H1 (cell line): ENCODE measurements at regions not wholly inside any gene's neighbourhood (a gene's known extent, or its start where the extent isn't known, plus 50 kb on each side); places are given as distances from the start of the nearest gene placed in this dataset.

Experiments
- CTCF ChIA-PET: fragments of 300-600 bp; sonication (Branson Sonifier 250); formaldehyde crosslinking; loops from one replicate; lab custom pipeline; 2021; ENCODE audit not compliant: partially characterized antibody; lab: Charles Lee
- POLR2A ChIA-PET: fragments of 300-600 bp; sonication (Branson Sonifier 250); formaldehyde crosslinking; loops from one replicate; lab custom pipeline; 2021; ENCODE audit warnings: inconsistent platforms; ENCODE audit not compliant: partially characterized antibody; lab: Charles Lee
- DNase-seq, 2 experiments: peaks; one replicate each; pipeline versions ENCODE4 v3.0.0 to v3.0.0-alpha.2; 2010 to 2022; ENCODE audit warnings: low spot score in 2 of 2, low read depth in 1 of 2, mixed read lengths in 1 of 2
- FAIRE-seq: peaks from 2 replicates; lab custom pipeline; 2011; peaks lifted over from hg19 to GRCh38; lab: Jason Lieb, UNC
- H2AFZ ChIP-seq: 2 replicates; pipeline ENCODE4 v1.8.1; 2012; ENCODE audit warnings: low read length, inconsistent platforms
- H2AK5ac ChIP-seq: 2 replicates; pipeline ENCODE4 v1.6.1; 2013; ENCODE audit warnings: low read depth, low read length
- H2BK120ac ChIP-seq: replicated peaks from 2 replicates; pipeline ENCODE3; 2013; ENCODE audit warnings: low read depth, low read length, inconsistent platforms
- H2BK12ac ChIP-seq: 2 replicates; pipeline ENCODE4 v1.6.1; 2013; ENCODE audit warnings: low read depth, low read length
- H2BK15ac ChIP-seq: 2 replicates; pipeline ENCODE4 v1.6.1; 2013; ENCODE audit warnings: low read length
- H2BK20ac ChIP-seq: 2 replicates; pipeline ENCODE4 v1.6.1; 2013; ENCODE audit warnings: low read length
- H2BK5ac ChIP-seq: 2 replicates; pipeline ENCODE4 v1.6.1; 2013; ENCODE audit warnings: low read depth, low read length
- H3K14ac ChIP-seq: 2 replicates; pipeline ENCODE4 v1.6.1; 2013; ENCODE audit warnings: inconsistent platforms; ENCODE audit not compliant: insufficient read length
- H3K18ac ChIP-seq: 2 replicates; pipeline ENCODE4 v1.6.1; 2013; ENCODE audit warnings: low read length; ENCODE audit errors: extremely low read depth
- H3K23ac ChIP-seq: 2 replicates; pipeline ENCODE4 v1.6.1; 2013; ENCODE audit warnings: inconsistent platforms; ENCODE audit not compliant: insufficient read length
- H3K23me2 ChIP-seq: 2 replicates; pipeline ENCODE4 v1.6.1; 2013; ENCODE audit warnings: low read depth, low read length
- H3K27ac ChIP-seq: 2 replicates; pipeline ENCODE4 v1.6.1; 2011; ENCODE audit warnings: low read depth, low read length, inconsistent platforms
- H3K27me3 ChIP-seq, 4 experiments: replicated peaks in 1 of 4; 1 replicate in 1 of 4; 2 replicates in 3 of 4; pipeline versions ENCODE4 v1.6.1 to v1.8.1; 2011 to 2013; ENCODE audit warnings: low read length in 3 of 4, mild to moderate bottlenecking in 3 of 4, inconsistent platforms in 2 of 4, mixed read lengths in 2 of 4, moderate library complexity in 1 of 4; ENCODE audit not compliant: control insufficient read depth in 3 of 4, insufficient read depth in 3 of 4; ENCODE audit errors: extremely low read depth in 1 of 4
- H3K36me3 ChIP-seq, 4 experiments: 2 replicates each; pipeline versions ENCODE4 v1.6.1 to v1.8.1; 2011 to 2013; ENCODE audit warnings: mild to moderate bottlenecking in 4 of 4, low read length in 3 of 4, moderate library complexity in 2 of 4, control low read depth in 1 of 4, inconsistent platforms in 1 of 4; ENCODE audit not compliant: insufficient read depth in 4 of 4, control insufficient read depth in 2 of 4
- H3K4ac ChIP-seq: replicated peaks from 2 replicates; pipeline ENCODE3; 2013; ENCODE audit warnings: low read length, low read depth, mixed read lengths, inconsistent platforms; ENCODE audit not compliant: insufficient read length
- H3K4me1 ChIP-seq, 4 experiments: replicated peaks in 1 of 4; 1 replicate in 1 of 4; 2 replicates in 3 of 4; pipeline versions ENCODE4 v1.6.1 to v1.8.1; 2011 to 2013; ENCODE audit warnings: low read length in 3 of 4, inconsistent platforms in 2 of 4, mixed read lengths in 1 of 4; ENCODE audit not compliant: insufficient read depth in 4 of 4, control insufficient read depth in 3 of 4
- H3K4me2 ChIP-seq, 2 experiments: 2 replicates each; pipeline versions ENCODE4 v1.6.1 to v1.8.1; 2011 to 2013; ENCODE audit warnings: low read depth in 2 of 2, low read length in 2 of 2, control low read depth in 1 of 2, inconsistent platforms in 1 of 2, mild to moderate bottlenecking in 1 of 2; ENCODE audit not compliant: insufficient read depth in 1 of 2
- H3K4me3 ChIP-seq, 4 experiments: fragments of 200-600, 300-600 bp in 1 of 4; sonication (generic), shearing (Covaris generic), sonication (Bioruptor Twin) in 1 of 4; 2 replicates each; pipeline versions ENCODE4 v1.5.1 to v1.8.1; 2011 to 2016; ENCODE audit warnings: low read length in 4 of 4, low read depth in 3 of 4, control low read depth in 2 of 4, inconsistent platforms in 2 of 4, mild to moderate bottlenecking in 2 of 4, mixed read lengths in 1 of 4, moderate library complexity in 1 of 4; ENCODE audit not compliant: insufficient read depth in 2 of 4; ENCODE audit errors: extremely low read depth in 1 of 4
- H3K56ac ChIP-seq: replicated peaks from 2 replicates; pipeline ENCODE3; 2013; ENCODE audit warnings: low read depth, mild to moderate bottlenecking, mixed read lengths, low read length, inconsistent platforms; ENCODE audit not compliant: insufficient read length
- H3K79me1 ChIP-seq: 2 replicates; pipeline ENCODE4 v1.6.1; 2013; ENCODE audit warnings: low read depth, low read length, control low read depth
- H3K79me2 ChIP-seq, 2 experiments: 2 replicates each; pipeline versions ENCODE4 v1.6.1 to v1.8.1; 2012 to 2013; ENCODE audit warnings: low read length in 2 of 2, mild to moderate bottlenecking in 2 of 2, inconsistent platforms in 1 of 2; ENCODE audit not compliant: insufficient read depth in 2 of 2, control insufficient read depth in 1 of 2
- H3K9ac ChIP-seq, 4 experiments: replicated peaks in 1 of 4; 1 replicate in 1 of 4; 2 replicates in 3 of 4; pipeline versions ENCODE4 v1.6.1 to v1.8.1; 2011 to 2013; ENCODE audit warnings: low read depth in 3 of 4, low read length in 3 of 4, control low read depth in 2 of 4, mild to moderate bottlenecking in 2 of 4, moderate library complexity in 2 of 4, inconsistent platforms in 1 of 4; ENCODE audit errors: extremely low read depth in 1 of 4
- H3K9me3 ChIP-seq, 2 experiments: 2 replicates each; pipeline versions ENCODE4 v1.6.1 to v1.8.1; 2012 to 2013; ENCODE audit warnings: mild to moderate bottlenecking in 2 of 2, moderate library complexity in 2 of 2, control low read depth in 1 of 2, inconsistent platforms in 1 of 2, low read depth in 1 of 2, low read length in 1 of 2, mixed read lengths in 1 of 2; ENCODE audit not compliant: insufficient read depth in 2 of 2
- H4K20me1 ChIP-seq, 2 experiments: replicated peaks in 1 of 2; 2 replicates each; pipeline versions ENCODE3 to v1.8.1; 2011 to 2013; ENCODE audit warnings: inconsistent platforms in 2 of 2, low read length in 2 of 2, mild to moderate bottlenecking in 1 of 2; ENCODE audit not compliant: insufficient read depth in 2 of 2, control insufficient read depth in 1 of 2
- H4K5ac ChIP-seq: 2 replicates; pipeline ENCODE4 v1.6.1; 2013; ENCODE audit warnings: low read length, low read depth, mixed read lengths, inconsistent platforms; ENCODE audit not compliant: insufficient read length
- H4K8ac ChIP-seq: 2 replicates; pipeline ENCODE4 v1.8.0; 2013; ENCODE audit warnings: mild to moderate bottlenecking, moderate library complexity, low read length, inconsistent platforms; ENCODE audit not compliant: insufficient read depth; ENCODE audit errors: extremely low read depth
- H4K91ac ChIP-seq: replicated peaks from 2 replicates; pipeline ENCODE3; 2013; ENCODE audit warnings: low read length, mixed read lengths, inconsistent platforms; ENCODE audit not compliant: insufficient read length
- CHD2 ChIP-seq: IDR thresholded peaks from 2 replicates; pipeline ENCODE4 v1.6.1; 2012; ENCODE audit warnings: low read length, improper control_type of control experiment
- HDAC2 ChIP-seq, 2 experiments: fragments of 300-600 bp in 1 of 2; sonication (generic) in 1 of 2; IDR thresholded peaks; 2 replicates each; pipeline ENCODE4 v1.6.1; 2011 to 2012; ENCODE audit warnings: low read depth in 2 of 2, low read length in 2 of 2, mild to moderate bottlenecking in 2 of 2, moderate library complexity in 2 of 2, borderline replicate concordance in 1 of 2, inconsistent platforms in 1 of 2
- SP1 ChIP-seq: IDR thresholded peaks from 2 replicates; pipeline ENCODE4 v1.6.1; 2011; ENCODE audit warnings: low read depth, low read length
- SP2 ChIP-seq: IDR thresholded peaks from 2 replicates; pipeline ENCODE4 v1.6.1; 2012; ENCODE audit warnings: mild to moderate bottlenecking, low read length, inconsistent platforms
- WGBS, 2 experiments: shearing (Covaris generic) in 1 of 2; methylation state at CpG; one replicate each; pipeline versions ENCODE4 v1.1.6 to v1.1.7; 2013 to 2015; ENCODE audit warnings: low lambda C conversion rate in 2 of 2, mixed read lengths in 2 of 2, inconsistent platforms in 1 of 2, low coverage in 1 of 2, missing lambda C conversion rate in 1 of 2; ENCODE audit not compliant: insufficient replicate concordance in 2 of 2, insufficient coverage in 1 of 2, insufficient read length in 1 of 2; ENCODE audit errors: extremely low coverage in 1 of 2, missing lambda C conversion rate in 1 of 2; 5-methylcytosine and 5-hydroxymethylcytosine counted together
- TF ChIP-seq, protein P1 (sequence below): IDR thresholded peaks from 2 replicates; pipeline ENCODE4 v1.6.1; 2012; ENCODE audit warnings: inconsistent platforms

DNA sequence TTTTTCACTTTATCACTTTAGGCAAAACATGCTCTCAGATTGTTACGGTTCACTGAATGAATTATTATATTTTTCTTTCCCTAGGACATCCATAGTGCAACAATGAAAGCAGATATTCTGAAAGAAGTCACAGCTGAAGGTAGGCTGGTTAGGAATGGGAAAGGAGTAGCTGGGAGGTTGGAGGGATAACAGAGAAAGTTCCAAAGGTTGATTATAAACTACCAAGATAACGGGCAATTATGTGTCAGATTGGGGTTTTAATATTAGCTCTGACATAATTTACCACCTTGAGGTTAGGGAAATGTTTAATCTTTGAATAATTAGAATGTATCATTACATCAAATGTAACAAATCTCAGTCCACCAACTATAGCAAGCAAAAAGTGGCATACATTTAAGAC is 96.5 kb downstream of the HTR1B start:
- Histone ChIP-seq H2BK20ac (no peak overlapping the region), H3K36me3 (peaks cover 0 to 2% (median 0%) of the 10 kb centered on the region in 4 experiments; a peak in 2 of 8 replicates), H3K4me3 (no peak overlapping the region), H2AFZ (no peak overlapping the region), H4K91ac (no peak overlapping the region), H2BK5ac (no peak overlapping the region), H3K79me1 (no peaks in the 10 kb centered on the region), H3K27me3 (no peaks in the 10 kb centered on the region), H4K5ac (no peak overlapping the region), H3K4me2 (no peak overlapping the region), H3K18ac (no peak overlapping the region), H3K9ac (no peak overlapping the region), H3K4me1 (no peaks in the 10 kb centered on the region), H2BK15ac (no peak overlapping the region), H4K8ac (no peak overlapping the region), H2BK120ac (no peak overlapping the region), H3K23me2 (no peaks in the 10 kb centered on the region)
- CTCF ChIA-PET, result interaction anchor here (0.6 kb wide), 1 partner anchor 33 kb away, joined by 3 read pairs; no protein-coding TSS in a partner anchor
- WGBS, 2 experiments, result 92% methylated on average over 2 of the region's 2 CpGs; no CpG with 5 or more reads in 1 of the 2 experiments
- no peak for TF ChIP-seq HDAC2 (IDR thresholded peaks at IDR 0.05; ENCODE audit: borderline replicate concordance in 1 of 2, low read depth in 2 of 2, low read length in 2 of 2)
- TF ChIP-seq, protein P1, sequence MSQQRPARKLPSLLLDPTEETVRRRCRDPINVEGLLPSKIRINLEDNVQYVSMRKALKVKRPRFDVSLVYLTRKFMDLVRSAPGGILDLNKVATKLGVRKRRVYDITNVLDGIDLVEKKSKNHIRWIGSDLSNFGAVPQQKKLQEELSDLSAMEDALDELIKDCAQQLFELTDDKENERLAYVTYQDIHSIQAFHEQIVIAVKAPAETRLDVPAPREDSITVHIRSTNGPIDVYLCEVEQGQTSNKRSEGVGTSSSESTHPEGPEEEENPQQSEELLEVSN, result no peak
- TF ChIP-seq SP1, result no peak
- no peak for TF ChIP-seq SP2
- no peak for TF ChIP-seq CHD2
- TF ChIP-seq, all 59 proteins: peak for 0
- DNase-seq (no peak), FAIRE-seq (no peak)
- Histone ChIP-seq H2BK12ac (no peak overlapping the region), H3K4ac (no peak overlapping the region), H3K14ac (no peak overlapping the region), H3K23ac (no peak overlapping the region), H2AK5ac (no peak overlapping the region), H3K9me3 (peaks cover 6 to 7% of the 10 kb centered on the region in 2 experiments; a peak in 1 of 4 replicates), H3K79me2 (0 out of 4 replicates have a peak, but pooled peaks cover 0 to 3% of the 10 kb centered on the region in 2 experiments), H4K20me1 (no peaks in the 10 kb centered on the region), H3K56ac (no peak overlapping the region), H3K27ac (no peak overlapping the region)
- POLR2A ChIA-PET, result no interaction called here
